ENCODE measurements at regions not wholly inside any gene's neighbourhood (a gene's known extent, or its start where the extent isn't known, plus 50 kb on each side); places are given as distances from the start of the nearest gene placed in this dataset.

DNA sequence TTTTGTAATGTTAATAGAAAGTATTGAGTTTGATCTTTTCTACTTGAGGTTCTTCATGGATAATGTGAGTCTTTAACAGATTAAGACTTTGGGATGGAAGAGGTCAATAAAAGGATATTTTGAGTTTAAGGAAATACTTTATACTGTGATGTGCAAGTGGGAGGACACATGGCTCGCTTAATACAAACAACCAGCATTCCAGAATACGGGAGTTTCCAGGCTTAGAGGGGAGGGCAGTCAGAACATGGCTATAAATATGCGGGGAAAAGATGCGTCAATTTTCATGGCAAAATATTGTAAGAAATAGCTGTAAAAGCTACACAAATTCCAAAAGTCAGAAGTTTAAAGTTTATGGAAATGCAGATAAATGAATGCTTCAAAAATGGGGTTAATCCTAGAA, 192.3 kb downstream of the AASDH start:
- TF ChIP-seq, protein P1, sequence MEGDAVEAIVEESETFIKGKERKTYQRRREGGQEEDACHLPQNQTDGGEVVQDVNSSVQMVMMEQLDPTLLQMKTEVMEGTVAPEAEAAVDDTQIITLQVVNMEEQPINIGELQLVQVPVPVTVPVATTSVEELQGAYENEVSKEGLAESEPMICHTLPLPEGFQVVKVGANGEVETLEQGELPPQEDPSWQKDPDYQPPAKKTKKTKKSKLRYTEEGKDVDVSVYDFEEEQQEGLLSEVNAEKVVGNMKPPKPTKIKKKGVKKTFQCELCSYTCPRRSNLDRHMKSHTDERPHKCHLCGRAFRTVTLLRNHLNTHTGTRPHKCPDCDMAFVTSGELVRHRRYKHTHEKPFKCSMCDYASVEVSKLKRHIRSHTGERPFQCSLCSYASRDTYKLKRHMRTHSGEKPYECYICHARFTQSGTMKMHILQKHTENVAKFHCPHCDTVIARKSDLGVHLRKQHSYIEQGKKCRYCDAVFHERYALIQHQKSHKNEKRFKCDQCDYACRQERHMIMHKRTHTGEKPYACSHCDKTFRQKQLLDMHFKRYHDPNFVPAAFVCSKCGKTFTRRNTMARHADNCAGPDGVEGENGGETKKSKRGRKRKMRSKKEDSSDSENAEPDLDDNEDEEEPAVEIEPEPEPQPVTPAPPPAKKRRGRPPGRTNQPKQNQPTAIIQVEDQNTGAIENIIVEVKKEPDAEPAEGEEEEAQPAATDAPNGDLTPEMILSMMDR (IDR thresholded peaks at IDR 0.05; ENCODE audit: insufficient read depth in 1 of 2, low read depth in 1 of 2, low read length in 1 of 2, severe bottlenecking in 1 of 2, unreplicated experiment in 1 of 2): no peak
- no peak overlapping the region for H3K4me3 ChIP-seq (ENCODE audit: low read depth, low read length)
- no peaks in the 10 kb centered on the region for H3K27me3 Mint-ChIP-seq (ENCODE audit: insufficient read depth, unreplicated experiment)
- no peaks in the 10 kb centered on the region for H3K4me1 ChIP-seq
- H3K36me3 ChIP-seq (ENCODE audit: control insufficient read depth, insufficient read depth, low read length): no peaks in the 10 kb centered on the region; the same call in 1 of the 2 replicates
- H3K9me3 ChIP-seq: no peaks in the 10 kb centered on the region
- no peaks in the 10 kb centered on the region for H3K36me3 Mint-ChIP-seq (ENCODE audit: insufficient read depth, unreplicated experiment)
- POLR2A ChIA-PET: no interaction called here
- peaks cover 21% of the 10 kb centered on the region for H3K9me3 Mint-ChIP-seq (ENCODE audit: unreplicated experiment)
- no peaks in the 10 kb centered on the region for H3K27me3 ChIP-seq (replicated peaks; ENCODE audit: control insufficient read depth, insufficient read depth, low read length)
- H3K27ac Mint-ChIP-seq (ENCODE audit: unreplicated experiment): no peak overlapping the region
- H3K4me1 Mint-ChIP-seq (ENCODE audit: low read depth, unreplicated experiment): peaks cover 10% of the 10 kb centered on the region
- H3K4me3 Mint-ChIP-seq (ENCODE audit: unreplicated experiment): no peak overlapping the region
- CTCF ChIA-PET: no interaction called here
- no peak for DNase-seq
- no TSS peak for BruUV-seq (replicated peaks)
- intact Hi-C loops (cut with micrococcal nuclease; ENCODE audit: unreplicated experiment): no loop called here

DNA sequence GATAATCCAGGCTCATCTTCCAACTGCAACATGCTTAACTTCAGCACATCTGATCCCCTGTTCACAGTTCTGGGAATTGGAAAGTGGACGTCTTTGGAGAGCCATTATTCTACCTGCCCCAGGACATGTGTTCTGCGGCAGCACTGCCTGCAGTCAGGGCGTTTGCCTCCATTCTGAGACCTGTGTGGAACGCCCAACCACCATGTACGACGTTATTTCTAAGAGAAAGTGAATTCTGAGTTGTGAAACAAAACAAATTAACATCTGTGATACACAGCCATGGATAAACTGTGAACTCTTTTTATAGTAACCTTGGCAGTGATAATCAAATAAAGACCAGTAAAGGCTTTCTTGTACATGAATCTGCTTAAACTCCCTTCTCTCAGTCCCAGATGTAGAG, 195.8 kb downstream of the AASDH start:
- H3K27me3 Mint-ChIP-seq (ENCODE audit: insufficient read depth, unreplicated experiment): no peaks in the 10 kb centered on the region
- BruUV-seq (replicated peaks): no TSS peak

DNA sequence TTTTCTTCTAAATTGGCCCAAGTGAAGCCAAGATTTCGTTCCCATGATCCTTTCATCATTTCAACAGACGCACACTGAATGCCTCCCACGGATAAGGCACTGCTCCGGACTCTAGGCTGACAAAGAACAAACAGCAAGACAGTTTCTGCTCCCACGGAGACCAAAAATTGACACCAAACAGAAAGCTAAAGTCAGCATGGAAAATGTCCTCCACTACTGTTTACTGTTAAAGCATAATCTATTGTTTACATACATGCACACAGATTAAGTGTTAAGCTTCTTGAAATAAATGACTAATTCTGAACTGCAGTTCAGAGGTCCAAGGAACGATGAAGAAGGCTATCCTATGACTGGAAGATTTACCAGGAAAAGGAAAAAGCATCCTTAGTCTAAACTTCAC, 199.6 kb downstream of the AASDH start:
- no TSS peak for BruUV-seq (replicated peaks)
- TF ChIP-seq, protein P1 (IDR thresholded peaks at IDR 0.05; ENCODE audit: insufficient read depth in 1 of 2, low read depth in 1 of 2, low read length in 1 of 2, severe bottlenecking in 1 of 2, unreplicated experiment in 1 of 2): no peak
- DNase-seq: peak in 1 of 2 experiments; percentile 4
- no peak overlapping the region for H3K27ac Mint-ChIP-seq (ENCODE audit: unreplicated experiment)
- H3K4me3 Mint-ChIP-seq (ENCODE audit: unreplicated experiment): no peak overlapping the region
- Histone ChIP-seq H3K4me1 (no peaks in the 10 kb centered on the region), H3K27me3 (replicated peaks; ENCODE audit: control insufficient read depth, insufficient read depth, low read length) (no peaks in the 10 kb centered on the region), H3K9me3 (no peaks in the 10 kb centered on the region), H3K4me3 (ENCODE audit: low read depth, low read length) (no peak overlapping the region), H3K36me3 (ENCODE audit: control insufficient read depth, insufficient read depth, low read length) (no peaks in the 10 kb centered on the region; the same call in 1 of the 2 replicates)
- ChIA-PET CTCF (no interaction called here), POLR2A (no interaction called here)
- no peaks in the 10 kb centered on the region for H3K27me3 Mint-ChIP-seq (ENCODE audit: insufficient read depth, unreplicated experiment)
- intact Hi-C loops (cut with micrococcal nuclease; ENCODE audit: unreplicated experiment): no loop called here
- H3K36me3 Mint-ChIP-seq (ENCODE audit: insufficient read depth, unreplicated experiment): no peaks in the 10 kb centered on the region
- no peaks in the 10 kb centered on the region for H3K4me1 Mint-ChIP-seq (ENCODE audit: low read depth, unreplicated experiment)
- H3K9me3 Mint-ChIP-seq (ENCODE audit: unreplicated experiment): peaks cover 10% of the 10 kb centered on the region

More for the DNA sequence above, 195.8 kb downstream of the AASDH start:
- Mint-ChIP-seq H3K4me3 (ENCODE audit: unreplicated experiment) (no peak overlapping the region), H3K4me1 (ENCODE audit: low read depth, unreplicated experiment) (peaks cover 10% of the 10 kb centered on the region), H3K36me3 (ENCODE audit: insufficient read depth, unreplicated experiment) (no peaks in the 10 kb centered on the region), H3K27ac (ENCODE audit: unreplicated experiment) (no peak overlapping the region), H3K9me3 (ENCODE audit: unreplicated experiment) (peaks cover 21% of the 10 kb centered on the region)
- no peaks in the 10 kb centered on the region; the same call in 1 of the 2 replicates for H3K36me3 ChIP-seq (ENCODE audit: control insufficient read depth, insufficient read depth, low read length)
- ChIA-PET CTCF (no interaction called here), POLR2A (no interaction called here)
- DNase-seq: no peak
- no peaks in the 10 kb centered on the region for H3K4me1 ChIP-seq
- H3K27me3 ChIP-seq (replicated peaks; ENCODE audit: control insufficient read depth, insufficient read depth, low read length): no peaks in the 10 kb centered on the region
- no peak overlapping the region for H3K4me3 ChIP-seq (ENCODE audit: low read depth, low read length)
- no peaks in the 10 kb centered on the region for H3K9me3 ChIP-seq
- intact Hi-C loops (cut with micrococcal nuclease; ENCODE audit: unreplicated experiment): no loop called here
- TF ChIP-seq, protein P1 (IDR thresholded peaks at IDR 0.05; ENCODE audit: insufficient read depth in 1 of 2, low read depth in 1 of 2, low read length in 1 of 2, severe bottlenecking in 1 of 2, unreplicated experiment in 1 of 2): no peak

Measured in Caco-2 (cell line).